Tibial nerve (tissue), 4 donors: ENCODE measurements at regions not wholly inside any gene's neighbourhood (a gene's known extent, or its start where the extent isn't known, plus 50 kb on each side); places are given as distances from the start of the nearest gene placed in this dataset.
"Not testable (repeated sequence)": the region's sequence is repeated elsewhere in the genome, so short reads cannot be mapped to it uniquely, and the experiment has no call there.

Experiments used
- DNase-seq, 2 donors: peaks; one replicate each; pipeline ENCODE4 v3.0.0-alpha.2; 2019; ENCODE audit warnings: low spot score in 2 of 2
- H3K27ac ChIP-seq, 4 donors: fragments of 200-600 bp; sonication (generic) in 3 of 4; one replicate each; pipeline ENCODE4 v1.5.1; 2017 to 2019; ENCODE audit warnings: mild to moderate bottlenecking in 1 of 4
- H3K27me3 ChIP-seq, 2 donors: fragments of 200-600 bp; sonication (generic) in 1 of 2; one replicate each; pipeline versions ENCODE4 v1.5.1 to v1.6.0; 2017 to 2019
- H3K36me3 ChIP-seq, 3 donors: fragments of 200-600 bp; sonication (generic); one replicate each; pipeline ENCODE4 v1.5.1; 2018 to 2019
- H3K4me1 ChIP-seq, 4 donors: fragments of 200-600 bp; sonication (generic) in 3 of 4; one replicate each; pipeline ENCODE4 v1.5.1; 2017 to 2019
- H3K4me3 ChIP-seq, 4 donors: fragments of 200-600 bp; sonication (generic) in 3 of 4; one replicate each; pipeline ENCODE4 v1.5.1; 2017 to 2019; ENCODE audit warnings: mild to moderate bottlenecking in 1 of 4, moderate library complexity in 1 of 4
- H3K9me3 ChIP-seq, 4 donors: fragments of 200-600 bp; sonication (generic) in 3 of 4; one replicate each; pipeline ENCODE4 v1.5.1; 2017 to 2019
- EP300 ChIP-seq, 2 donors: sonication (generic); formaldehyde crosslinking; IDR thresholded peaks; one replicate each; pipeline ENCODE4 v1.6.1; 2017; ENCODE audit warnings: antibody characterized with exemption in 2 of 2, mild to moderate bottlenecking in 1 of 2
- POLR2A ChIP-seq, 2 donors: fragments of 450-650 bp; IDR thresholded peaks; one replicate each; pipeline ENCODE4 v1.6.1; 2017; ENCODE audit warnings: antibody characterized with exemption in 2 of 2, mild to moderate bottlenecking in 2 of 2, moderate library complexity in 2 of 2
- WGBS, 2 donors: methylation state at CpG; one replicate each; pipeline ENCODE4 v1.1.5; 2018; 5-methylcytosine and 5-hydroxymethylcytosine counted together
- TF ChIP-seq, protein P1 (sequence below), 5 experiments: fragments of 200-600 bp in 3 of 5; fragments of 450-650 bp in 2 of 5; sonication (generic) in 3 of 5; IDR thresholded peaks; one replicate each; pipeline ENCODE4 v1.5.1; 2016 to 2019; ENCODE audit warnings: antibody characterized with exemption in 5 of 5, mild to moderate bottlenecking in 3 of 5, moderate library complexity in 2 of 5

DNA sequence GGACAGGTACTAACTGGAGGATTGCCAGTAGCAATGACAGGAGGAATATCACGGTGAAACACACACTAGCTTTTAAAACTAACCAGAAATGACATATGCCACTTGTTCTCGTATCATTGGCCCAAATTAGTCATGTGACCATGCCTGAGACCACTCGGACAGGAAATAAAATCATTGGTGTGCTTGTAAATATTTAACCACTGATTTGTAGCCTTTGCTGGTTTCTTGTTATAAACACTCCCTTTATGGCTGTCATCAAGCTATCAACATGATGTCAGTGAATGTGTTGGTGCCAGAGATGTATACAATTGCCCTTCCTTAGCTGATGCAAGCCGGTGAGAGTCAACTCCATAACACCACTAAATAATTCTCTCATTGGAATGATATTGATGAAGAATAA, 123.7 kb upstream of the ANKH start:
- Histone ChIP-seq H3K27me3 (no peaks in the 10 kb centered on the region), H3K36me3 (no peaks in the 10 kb centered on the region), H3K4me1 (peaks cover 0 to 3% (median 0%) of the 10 kb centered on the region in 4 donors), H3K4me3 (no peak overlapping the region), H3K27ac (no peak overlapping the region), H3K9me3 (peaks cover 0 to 6% (median 0%) of the 10 kb centered on the region in 4 donors)
- TF ChIP-seq, protein P1, sequence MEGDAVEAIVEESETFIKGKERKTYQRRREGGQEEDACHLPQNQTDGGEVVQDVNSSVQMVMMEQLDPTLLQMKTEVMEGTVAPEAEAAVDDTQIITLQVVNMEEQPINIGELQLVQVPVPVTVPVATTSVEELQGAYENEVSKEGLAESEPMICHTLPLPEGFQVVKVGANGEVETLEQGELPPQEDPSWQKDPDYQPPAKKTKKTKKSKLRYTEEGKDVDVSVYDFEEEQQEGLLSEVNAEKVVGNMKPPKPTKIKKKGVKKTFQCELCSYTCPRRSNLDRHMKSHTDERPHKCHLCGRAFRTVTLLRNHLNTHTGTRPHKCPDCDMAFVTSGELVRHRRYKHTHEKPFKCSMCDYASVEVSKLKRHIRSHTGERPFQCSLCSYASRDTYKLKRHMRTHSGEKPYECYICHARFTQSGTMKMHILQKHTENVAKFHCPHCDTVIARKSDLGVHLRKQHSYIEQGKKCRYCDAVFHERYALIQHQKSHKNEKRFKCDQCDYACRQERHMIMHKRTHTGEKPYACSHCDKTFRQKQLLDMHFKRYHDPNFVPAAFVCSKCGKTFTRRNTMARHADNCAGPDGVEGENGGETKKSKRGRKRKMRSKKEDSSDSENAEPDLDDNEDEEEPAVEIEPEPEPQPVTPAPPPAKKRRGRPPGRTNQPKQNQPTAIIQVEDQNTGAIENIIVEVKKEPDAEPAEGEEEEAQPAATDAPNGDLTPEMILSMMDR (IDR thresholded peaks at IDR 0.05), result no peak
- no peak for TF ChIP-seq EP300 (IDR thresholded peaks at IDR 0.05)
- no peak for TF ChIP-seq POLR2A (IDR thresholded peaks at IDR 0.05)
- no peak for DNase-seq
- WGBS, 2 donors, result 71 to 85% methylated on average over 4 of the region's 4 CpGs

DNA sequence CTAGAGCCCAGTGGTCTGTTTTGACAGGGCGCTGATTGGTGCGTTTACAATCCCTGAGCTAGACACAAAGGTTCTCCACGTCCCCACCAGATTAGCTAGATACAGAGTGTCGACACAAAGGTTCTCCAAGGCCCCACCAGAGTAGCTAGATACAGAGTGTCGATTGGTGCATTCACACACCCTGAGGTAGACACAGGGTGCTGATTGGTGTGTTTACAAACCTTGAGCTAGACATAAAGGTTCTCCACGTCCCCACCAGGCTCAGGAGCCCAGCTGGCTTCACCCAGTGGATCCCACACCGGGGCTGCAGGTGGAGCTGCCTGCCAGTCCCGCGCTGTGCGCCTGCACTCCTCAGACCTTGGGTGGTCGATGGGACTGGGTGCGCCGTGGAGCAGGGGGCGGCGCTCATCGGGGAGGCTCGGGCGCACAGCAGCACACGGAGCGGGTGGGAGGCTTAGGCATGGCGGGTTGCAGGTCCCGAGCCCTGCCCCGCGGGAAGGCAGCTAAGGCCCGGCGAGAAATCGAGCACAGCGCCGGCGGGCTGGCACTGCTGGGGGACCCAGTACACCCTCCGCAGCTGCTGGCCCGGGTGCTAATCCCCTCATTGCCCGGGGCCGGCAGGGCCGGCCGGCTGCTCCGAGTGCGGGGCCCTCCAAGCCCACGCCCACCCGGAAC, 122.0 kb upstream of the ANKH start:
- not testable (repeated sequence) for H3K4me1 ChIP-seq, H3K27me3 ChIP-seq, DNase-seq, H3K9me3 ChIP-seq, H3K36me3 ChIP-seq
- H3K4me3 ChIP-seq, result peak overlapping the region in 2 of 4 donors; percentile 42 to 46
- peak overlapping the region in 1 of 4 donors; percentile 64 for H3K27ac ChIP-seq
- WGBS, 2 donors, result 87 to 93% methylated on average over 23 to 32 of the region's 40 CpGs

DNA sequence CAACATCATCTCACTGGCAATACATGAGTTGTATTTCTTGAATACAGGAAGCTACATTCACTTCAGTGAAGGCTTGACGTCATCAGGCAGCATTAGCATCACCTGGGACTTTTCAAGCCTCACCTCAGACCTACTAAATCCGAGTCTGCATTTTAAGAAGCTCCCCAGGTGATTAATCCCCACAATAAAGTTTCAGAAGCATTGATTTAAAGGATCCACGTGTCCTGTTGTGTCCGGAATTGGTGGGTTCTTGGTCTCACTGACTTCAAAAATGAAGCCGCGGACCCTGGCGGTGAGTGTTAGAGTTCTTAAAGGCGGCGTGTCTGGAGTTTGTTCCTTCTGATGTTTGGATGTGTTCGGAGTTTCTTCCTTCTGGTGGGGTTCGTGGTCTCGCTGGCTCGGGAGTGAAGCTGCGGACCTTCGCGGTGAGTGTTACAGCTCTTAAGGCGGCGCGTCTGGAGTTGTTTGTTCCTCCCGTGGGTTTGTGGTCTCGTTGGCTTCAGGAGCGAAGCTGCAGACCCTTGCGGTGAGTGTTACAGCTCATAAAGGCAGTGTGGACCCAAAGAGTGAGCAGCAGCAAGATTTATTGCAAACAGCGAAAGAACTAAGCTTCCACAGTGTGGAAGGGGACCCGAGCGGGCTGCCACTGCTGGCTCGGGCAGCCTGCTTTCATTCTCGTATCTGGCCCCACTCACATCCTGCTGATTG, 121.3 kb upstream of the ANKH start:
- not testable (repeated sequence) for H3K4me1 ChIP-seq, DNase-seq, H3K36me3 ChIP-seq, H3K9me3 ChIP-seq, H3K27me3 ChIP-seq
- Histone ChIP-seq H3K27ac (peak overlapping the region in 1 of 4 donors; percentile 64), H3K4me3 (peak overlapping the region in 2 of 4 donors; percentile 42 to 46)
- 67 to 83% methylated on average over 27 to 28 of the region's 28 CpGs for WGBS, 2 donors

DNA sequence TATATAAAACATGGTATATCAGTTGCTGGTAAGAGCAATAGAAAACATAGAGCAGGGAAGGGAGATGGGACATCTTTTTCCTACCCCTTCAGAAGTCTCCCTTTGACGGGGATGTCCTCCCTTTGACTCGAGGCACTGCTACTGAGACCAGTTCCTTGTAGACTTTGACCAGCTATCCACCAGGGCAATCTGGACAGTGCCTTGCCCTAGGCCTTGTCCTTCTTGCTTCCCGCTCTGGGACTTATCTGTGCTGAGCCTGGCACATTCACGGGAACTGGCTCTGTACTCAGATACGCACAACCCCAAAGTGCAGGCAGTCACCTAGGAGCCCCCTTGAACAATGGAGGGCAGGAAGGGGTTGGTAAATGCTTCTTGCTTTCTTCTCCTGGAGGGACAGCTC, 116.6 kb upstream of the ANKH start:
- H3K36me3 ChIP-seq, result no peaks in the 10 kb centered on the region
- 95 to 96% methylated on average over 5 of the region's 5 CpGs for WGBS, 2 donors
- no peak overlapping the region for H3K27ac ChIP-seq
- DNase-seq, result no peak
- H3K27me3 ChIP-seq, result no peaks in the 10 kb centered on the region
- TF ChIP-seq EP300 (IDR thresholded peaks at IDR 0.05), result no peak
- TF ChIP-seq, protein P1 (IDR thresholded peaks at IDR 0.05), result no peak
- no peak for TF ChIP-seq POLR2A (IDR thresholded peaks at IDR 0.05)
- H3K4me3 ChIP-seq, result no peak overlapping the region
- H3K4me1 ChIP-seq, result no peaks in the 10 kb centered on the region
- H3K9me3 ChIP-seq, result no peaks in the 10 kb centered on the region

DNA sequence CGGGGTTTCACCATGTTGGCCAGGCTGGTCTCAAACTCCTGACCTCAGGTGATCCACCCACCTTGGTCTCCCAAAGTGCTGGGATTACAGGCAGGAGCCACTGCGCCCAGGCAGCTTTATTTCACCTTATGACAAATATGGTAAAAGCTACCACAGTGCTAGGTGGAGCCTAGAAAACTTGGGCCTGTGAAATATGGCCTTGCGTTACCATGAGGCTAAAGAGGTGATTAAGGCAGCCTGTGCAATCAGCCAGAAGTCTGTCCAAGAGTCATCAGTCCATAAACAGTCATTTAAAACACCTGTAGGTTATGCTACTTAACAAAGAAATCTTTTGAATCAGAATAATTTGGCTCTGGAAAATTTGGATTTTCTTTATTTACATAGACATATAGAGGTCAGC, 114.8 kb upstream of the ANKH start:
- Histone ChIP-seq H3K27me3 (no peaks in the 10 kb centered on the region), H3K36me3 (no peaks in the 10 kb centered on the region), H3K4me1 (no peaks in the 10 kb centered on the region), H3K4me3 (no peak overlapping the region), H3K9me3 (no peaks in the 10 kb centered on the region), H3K27ac (no peak overlapping the region)
- WGBS, 2 donors, result 96 to 97% methylated on average over 3 of the region's 3 CpGs
- DNase-seq, result no peak
- TF ChIP-seq POLR2A (IDR thresholded peaks at IDR 0.05), result no peak
- TF ChIP-seq, protein P1 (IDR thresholded peaks at IDR 0.05), result no peak
- TF ChIP-seq EP300 (IDR thresholded peaks at IDR 0.05), result no peak

DNA sequence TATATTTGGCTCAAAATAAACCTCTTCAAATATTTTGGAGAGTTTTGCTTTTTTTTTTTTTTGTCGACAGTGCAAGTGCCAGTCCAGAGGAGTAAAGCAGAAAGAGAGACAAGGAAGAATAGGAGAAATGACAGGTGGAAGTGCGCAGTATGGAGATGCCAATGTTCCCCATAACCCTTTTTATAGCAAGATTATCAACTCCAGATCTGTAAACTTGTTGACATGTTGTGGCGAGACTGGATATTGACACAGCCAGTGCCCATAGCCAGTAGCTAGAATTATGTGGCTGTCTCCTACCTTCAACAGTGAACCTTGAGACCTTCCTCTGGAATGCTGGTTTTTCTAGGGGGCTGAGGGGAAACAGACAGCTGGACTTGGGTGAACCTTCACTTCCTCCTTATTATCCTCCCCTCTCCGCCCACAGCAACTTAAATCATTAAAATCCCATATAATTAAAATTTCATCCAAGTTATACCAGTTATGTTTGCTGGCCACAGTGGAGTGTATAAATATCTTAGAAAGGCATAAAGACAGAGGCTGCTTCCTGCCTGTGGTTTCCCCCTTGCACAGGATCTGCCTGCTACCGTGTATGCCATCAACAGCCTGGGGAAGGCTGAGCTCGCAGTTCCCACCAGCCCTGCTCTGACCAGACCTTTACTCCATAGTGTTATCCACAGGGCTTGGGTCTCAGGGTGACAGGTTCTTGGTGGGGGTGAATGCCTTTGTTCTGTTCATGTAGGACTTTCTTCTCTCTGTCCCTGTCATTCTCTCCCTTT, 112.3 kb upstream of the ANKH start:
- no peaks in the 10 kb centered on the region for H3K36me3 ChIP-seq
- H3K4me3 ChIP-seq, result no peak overlapping the region
- H3K27me3 ChIP-seq, result no peaks in the 10 kb centered on the region
- TF ChIP-seq POLR2A (IDR thresholded peaks at IDR 0.05), result no peak
- no peak for TF ChIP-seq EP300 (IDR thresholded peaks at IDR 0.05)
- TF ChIP-seq, protein P1 (IDR thresholded peaks at IDR 0.05), result no peak
- H3K27ac ChIP-seq, result no peak overlapping the region
- no peaks in the 10 kb centered on the region for H3K4me1 ChIP-seq
- H3K9me3 ChIP-seq, result no peaks in the 10 kb centered on the region
- 76 to 80% methylated on average over 6 of the region's 6 CpGs for WGBS, 2 donors
- no peak for DNase-seq
